GM19324 (cell line): ENCODE measurements at regions not wholly inside any gene's neighbourhood (a gene's known extent, or its start where the extent isn't known, plus 50 kb on each side); places are given as distances from the start of the nearest gene placed in this dataset.
"Not testable (repeated sequence)": the region's sequence is repeated elsewhere in the genome, so short reads cannot be mapped to it uniquely, and the experiment has no call there.

Experiments
- ATAC-seq: cut with Tn5 transposase; IDR thresholded peaks from one replicate; pipeline ENCODE4 v1.9.1; 2021; ENCODE audit warnings: mild to moderate bottlenecking, moderate library complexity; ENCODE audit not compliant: unreplicated experiment, low FRiP score

- no peak for ATAC-seq
These were observed 167.5 kb upstream of the PRICKLE1 start for GRCh38 chr12:42756841-42757623.

GRCh38 chr12:42750356-42750755 is 160.8 kb upstream of the PRICKLE1 start:
- ATAC-seq = no peak

- no peak for ATAC-seq
These were observed 159.7 kb upstream of the PRICKLE1 start for GRCh38 chr12:42749239-42749638.

GRCh38 chr12:42744539-42745182 is 155.1 kb upstream of the PRICKLE1 start:
- ATAC-seq = no peak

- ATAC-seq = no peak
These were observed 153.2 kb upstream of the PRICKLE1 start for GRCh38 chr12:42742716-42743115.

GRCh38 chr12:42741771-42742510 is 152.4 kb upstream of the PRICKLE1 start:
- no peak for ATAC-seq

- ATAC-seq = no peak
These were observed 151.5 kb upstream of the PRICKLE1 start for GRCh38 chr12:42741091-42741490.

GRCh38 chr12:42737398-42737797 is 147.9 kb upstream of the PRICKLE1 start:
- no peak for ATAC-seq

- ATAC-seq = no peak
These were observed 146.4 kb upstream of the PRICKLE1 start for GRCh38 chr12:42735861-42736361.

- ATAC-seq = no peak
These were observed 144.4 kb upstream of the PRICKLE1 start for GRCh38 chr12:42733911-42734310.

GRCh38 chr12:42732908-42733411 is 143.4 kb upstream of the PRICKLE1 start:
- ATAC-seq = no peak

- no peak for ATAC-seq
These were observed 140.7 kb upstream of the PRICKLE1 start for GRCh38 chr12:42730291-42730690.

- ATAC-seq = no peak
These were observed 140.0 kb upstream of the PRICKLE1 start for GRCh38 chr12:42729535-42729900.

GRCh38 chr12:42728770-42729534 is 139.4 kb upstream of the PRICKLE1 start:
- ATAC-seq = no peak

- ATAC-seq = no peak
These were observed 138.7 kb upstream of the PRICKLE1 start for GRCh38 chr12:42728287-42728686.

GRCh38 chr12:42725809-42726208 is 136.3 kb upstream of the PRICKLE1 start:
- no peak for ATAC-seq

GRCh38 chr12:42716491-42716891 is 126.9 kb upstream of the PRICKLE1 start:
- ATAC-seq = no peak

GRCh38 chr12:42713566-42713965 is 124.0 kb upstream of the PRICKLE1 start:
- not testable (repeated sequence) for ATAC-seq

GRCh38 chr12:42708374-42708773 is 118.8 kb upstream of the PRICKLE1 start:
- not testable (repeated sequence) for ATAC-seq
